Pulmonary artery endothelial cell (primary cell): ENCODE measurements at regions not wholly inside any gene's neighbourhood (a gene's known extent, or its start where the extent isn't known, plus 50 kb on each side); places are given as distances from the start of the nearest gene placed in this dataset.
"Not testable (repeated sequence)": the region's sequence is repeated elsewhere in the genome, so short reads cannot be mapped to it uniquely, and the experiment has no call there.

Experiments used
- DNase-seq: peaks from one replicate; pipeline ENCODE4 v3.0.0-alpha.2; 2011; ENCODE audit warnings: low read depth, low spot score

DNA sequence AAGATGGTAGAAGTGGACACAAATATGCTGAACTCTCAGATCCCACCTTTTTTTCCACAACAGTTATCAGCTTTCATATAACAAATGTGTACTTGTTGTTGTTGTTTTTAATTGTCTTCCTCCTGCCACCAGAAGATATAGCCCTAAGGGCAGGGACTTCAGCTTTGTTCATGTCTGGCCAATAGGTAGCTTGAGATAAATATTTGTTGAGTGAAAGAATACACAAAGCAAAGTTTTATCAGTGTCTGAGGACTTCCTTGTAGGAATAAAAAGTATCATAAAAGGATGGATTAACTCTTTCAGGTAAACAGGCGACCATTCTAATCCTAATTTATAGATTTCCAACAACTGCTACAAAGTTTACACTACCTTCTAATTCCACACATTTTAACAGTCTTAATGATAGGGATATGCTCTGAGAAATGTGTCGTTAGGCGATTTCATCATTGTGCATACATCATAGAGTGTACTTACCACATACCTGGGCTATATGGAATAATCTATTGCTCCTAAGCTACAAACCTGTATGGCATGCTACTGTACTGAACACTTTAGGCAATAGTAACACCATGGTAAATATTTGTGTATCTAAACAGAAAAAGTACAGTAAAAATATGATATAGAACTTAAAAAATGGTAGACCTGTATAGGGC, 186.1 kb downstream of the ATOH1 start:
- DNase-seq = no peak

GRCh38 chr4:94015956-94016355, 187.4 kb downstream of the ATOH1 start:
- DNase-seq = no peak

GRCh38 chr4:94032754-94033153, 174.9 kb upstream of the SMARCAD1 start:
- DNase-seq = no peak

DNA sequence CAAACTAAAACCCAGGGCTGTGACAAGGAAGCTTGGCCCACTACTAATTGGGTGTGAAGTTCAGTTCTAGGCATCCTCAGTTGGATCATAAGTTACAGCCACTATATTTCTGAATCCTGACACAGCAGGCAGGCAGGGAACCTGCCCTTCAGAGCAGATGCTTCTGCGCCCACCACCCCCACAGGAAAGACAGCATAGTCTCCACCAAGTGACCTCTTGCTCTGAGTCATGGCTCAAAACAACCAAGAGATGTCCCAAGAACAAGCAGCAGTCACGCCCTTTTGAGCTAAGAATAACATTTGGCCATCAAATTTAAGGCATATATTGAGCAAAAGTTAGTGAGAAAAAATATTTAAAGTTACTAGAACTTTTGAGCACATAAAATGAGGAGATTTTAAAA, 170.7 kb upstream of the SMARCAD1 start:
- DNase-seq = no peak

GRCh38 chr4:94038195-94038594, 169.5 kb upstream of the SMARCAD1 start:
- DNase-seq = no peak

DNA sequence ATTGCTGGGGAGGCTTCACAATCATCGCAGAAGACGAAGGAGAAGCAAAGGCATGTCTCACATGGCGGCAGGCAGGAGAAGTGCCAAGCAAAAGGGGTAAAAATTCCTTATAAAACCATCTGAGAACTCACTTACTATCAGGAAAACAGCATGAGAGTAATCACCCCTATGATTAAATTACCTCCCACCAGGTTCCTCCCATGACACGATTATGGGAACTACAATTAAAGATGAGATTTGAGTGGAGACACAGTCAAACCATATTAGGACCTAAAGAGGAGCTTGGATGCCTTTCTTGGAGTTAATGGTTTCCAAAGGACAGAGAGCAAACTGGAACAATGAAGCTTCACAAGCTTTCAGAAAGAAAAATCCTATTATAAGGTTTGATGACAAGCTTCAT, 168.4 kb upstream of the SMARCAD1 start:
- DNase-seq = no peak

- not testable (repeated sequence) for DNase-seq
Measured at GRCh38 chr4:94044471-94044870, 163.2 kb upstream of the SMARCAD1 start.

DNA sequence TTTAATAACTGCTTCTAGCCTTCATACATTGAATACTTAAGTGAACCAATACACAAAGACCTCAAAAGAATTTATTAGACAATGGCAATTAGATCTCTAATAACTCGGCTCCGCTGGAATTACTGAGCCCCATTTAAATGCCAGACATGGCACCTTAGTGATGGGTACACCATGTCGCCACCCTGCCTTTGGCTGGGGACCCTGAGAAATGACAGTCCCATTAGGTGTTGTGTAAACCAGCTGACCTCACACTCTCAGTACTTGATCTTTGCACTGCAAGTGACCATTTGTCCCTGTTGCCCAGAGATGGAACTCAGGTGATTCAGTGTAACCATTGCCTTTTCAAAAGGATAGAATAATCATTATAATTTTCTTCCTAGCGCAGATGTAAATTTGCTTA, 144.6 kb upstream of the SMARCAD1 start:
- no peak for DNase-seq

DNA sequence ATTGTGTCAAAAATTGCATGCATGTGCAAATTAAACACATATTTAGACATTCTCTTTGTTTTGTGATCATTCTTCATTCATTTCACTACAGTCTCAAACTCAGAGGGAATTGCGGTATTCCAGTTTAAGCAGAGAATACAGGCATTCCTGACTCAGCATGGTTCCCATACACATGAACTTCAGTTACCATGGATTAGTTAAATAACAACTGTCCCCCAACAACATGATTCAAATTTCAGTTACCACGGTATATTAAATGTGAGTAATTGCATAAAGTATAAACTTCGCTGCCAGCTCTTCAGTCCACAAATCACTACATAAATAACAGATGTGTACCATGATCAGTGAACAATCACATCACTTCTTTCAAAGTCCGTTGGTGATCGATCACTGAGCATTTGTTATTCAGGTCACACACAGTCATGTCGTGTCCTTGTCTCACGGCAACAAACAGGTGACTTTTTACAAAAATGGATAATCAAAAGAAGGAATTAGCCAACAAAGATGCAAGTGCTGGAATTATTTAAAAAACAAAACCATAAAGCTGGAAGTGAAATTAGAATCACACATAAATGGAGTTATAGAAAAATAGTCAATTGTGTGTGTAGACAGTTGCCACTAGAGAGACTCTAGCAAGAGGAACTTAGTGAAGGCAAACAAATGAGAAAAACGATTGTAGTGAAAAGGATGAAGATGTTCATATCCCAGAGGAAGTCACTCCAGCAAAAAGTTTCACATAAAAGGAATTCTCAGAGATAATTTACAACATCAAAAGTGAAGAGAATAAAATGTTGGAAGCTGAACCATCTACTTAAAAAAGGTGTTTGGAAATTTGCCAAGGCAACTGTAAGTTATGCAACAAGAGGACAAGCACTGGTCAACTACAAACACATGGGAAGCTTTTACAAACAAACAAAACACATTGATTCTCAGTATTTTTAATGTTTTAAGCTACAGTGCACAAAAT, 138.6 kb upstream of the SMARCAD1 start:
- DNase-seq = no peak

DNA sequence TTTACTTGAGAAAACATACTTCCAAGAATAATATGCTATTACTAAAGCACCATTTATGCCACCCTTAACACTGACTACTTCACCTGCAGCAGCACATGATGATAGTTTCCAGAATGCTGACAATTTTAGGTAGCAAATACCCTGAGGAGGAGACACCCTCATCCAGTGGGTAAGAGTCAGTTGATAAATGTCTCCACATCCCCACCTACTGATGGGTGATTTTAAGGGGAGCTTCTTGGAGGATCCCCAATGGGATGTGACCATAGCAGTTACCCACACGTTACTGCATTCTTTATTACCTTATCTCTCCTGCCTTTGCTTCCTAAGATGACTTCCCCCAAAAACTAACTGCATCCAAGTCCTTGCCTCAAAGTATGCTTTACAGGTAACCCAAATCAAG, 131.2 kb upstream of the SMARCAD1 start:
- no peak for DNase-seq

DNA sequence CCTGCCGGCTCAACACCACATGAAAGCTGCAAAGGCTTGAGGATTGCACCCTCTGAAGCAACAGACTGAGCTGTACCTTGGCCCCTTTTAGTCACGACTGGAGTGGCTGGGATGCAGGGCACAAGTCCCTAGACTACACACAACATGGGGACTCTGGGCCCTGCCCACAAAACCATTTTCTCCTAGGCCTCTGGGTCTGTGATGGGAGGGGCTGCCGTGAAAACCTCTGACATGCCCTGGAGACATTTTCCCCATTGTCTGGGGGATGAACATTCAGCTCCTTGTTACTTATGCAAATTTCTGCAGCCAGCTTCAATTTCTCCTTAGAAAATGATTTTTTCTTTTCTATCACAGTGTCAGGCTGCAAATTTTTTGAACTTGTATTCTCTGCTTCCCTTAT, 123.5 kb upstream of the SMARCAD1 start:
- no peak for DNase-seq

DNA sequence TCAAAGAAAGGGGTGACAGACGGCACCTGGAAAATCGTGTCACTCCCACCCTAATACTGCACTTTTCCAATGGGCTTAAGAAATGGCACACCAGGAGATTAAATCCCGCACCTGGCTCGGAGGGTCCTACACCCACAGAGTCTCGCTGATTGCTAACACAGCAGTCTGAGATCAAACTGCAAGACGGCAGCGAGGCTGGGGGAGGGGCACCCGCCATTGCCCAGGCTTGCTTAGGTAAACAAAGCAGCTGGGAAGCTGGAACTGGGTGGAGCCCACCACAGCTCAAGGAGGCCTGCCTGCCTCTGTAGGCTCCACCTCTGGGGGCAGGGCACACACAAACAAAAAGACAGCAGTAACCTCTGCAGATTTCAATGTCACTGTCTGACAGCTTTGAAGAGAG, 108.5 kb upstream of the SMARCAD1 start:
- not testable (repeated sequence) for DNase-seq

GRCh38 chr4:94112644-94113043, 95.0 kb upstream of the SMARCAD1 start:
- no peak for DNase-seq

DNA sequence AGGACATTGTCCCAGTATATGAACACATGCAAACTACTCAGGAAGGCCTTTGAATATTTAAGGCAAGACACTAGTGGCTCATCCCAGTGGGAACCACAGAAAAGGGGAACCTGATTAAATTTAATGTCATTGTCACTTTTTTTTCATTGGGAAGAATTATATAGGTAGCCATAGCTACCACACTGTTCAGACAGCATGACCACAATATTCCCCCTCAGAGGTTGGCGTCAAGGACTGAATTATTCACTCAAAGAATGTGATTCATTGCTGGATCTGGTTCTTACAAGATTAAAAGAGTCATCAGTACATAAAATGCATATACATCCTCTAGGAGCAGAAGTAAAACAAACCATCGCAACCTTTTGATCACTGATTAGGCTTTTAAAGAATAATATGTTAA, 92.0 kb upstream of the SMARCAD1 start:
- no peak for DNase-seq

- no peak for DNase-seq
Measured at GRCh38 chr4:94116842-94117241, 90.8 kb upstream of the SMARCAD1 start.

GRCh38 chr4:94126669-94127068, 81.0 kb upstream of the SMARCAD1 start:
- no peak for DNase-seq

DNA sequence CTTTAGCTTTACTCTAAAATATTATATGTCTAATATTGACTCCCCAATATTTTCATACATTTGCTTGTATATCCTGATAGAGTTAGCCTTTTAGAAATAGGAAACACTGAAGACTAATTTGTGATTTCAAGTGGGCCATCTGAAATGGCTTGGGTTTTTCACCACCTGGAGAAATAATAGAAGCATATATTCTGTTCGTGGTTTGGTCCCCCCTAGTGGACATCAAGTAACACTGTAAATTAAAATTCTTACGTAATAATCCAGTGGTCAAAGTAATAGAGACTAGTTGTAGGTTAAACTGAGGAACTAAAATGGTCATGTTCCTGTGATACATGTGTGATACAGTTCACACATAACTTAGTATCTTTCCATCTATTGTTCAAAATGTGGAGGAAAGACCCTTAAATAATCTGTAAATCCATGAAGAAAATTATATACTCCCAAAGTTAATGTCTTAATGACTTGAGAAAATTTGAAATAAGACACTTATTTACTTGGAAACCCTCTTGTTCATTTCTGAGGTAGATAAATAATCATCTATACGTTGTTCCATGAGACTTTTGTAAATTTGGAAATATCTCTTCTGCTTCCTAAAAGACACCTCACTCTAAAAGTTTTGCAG, 79.8 kb upstream of the SMARCAD1 start:
- no peak for DNase-seq

DNA sequence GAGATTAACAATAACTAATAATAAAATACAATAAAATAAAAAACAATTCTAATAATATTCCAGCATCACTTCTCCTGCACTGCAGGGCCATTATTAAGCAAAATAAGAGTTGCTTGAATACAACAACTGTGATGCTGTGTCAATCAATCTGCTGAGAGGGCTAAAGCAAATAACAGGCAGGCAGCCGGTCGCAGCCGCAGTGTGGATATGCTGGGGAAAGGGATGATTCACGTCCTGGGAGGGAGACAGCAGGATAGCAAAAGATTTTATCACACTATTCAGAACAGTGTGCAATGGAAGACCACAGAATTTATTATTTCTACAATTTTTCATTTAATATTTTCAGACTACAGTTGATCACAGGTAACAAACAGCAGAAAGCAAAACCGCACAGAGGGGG, 76.5 kb upstream of the SMARCAD1 start:
- no peak for DNase-seq

GRCh38 chr4:94135701-94136100, 72.0 kb upstream of the SMARCAD1 start:
- DNase-seq = no peak

DNA sequence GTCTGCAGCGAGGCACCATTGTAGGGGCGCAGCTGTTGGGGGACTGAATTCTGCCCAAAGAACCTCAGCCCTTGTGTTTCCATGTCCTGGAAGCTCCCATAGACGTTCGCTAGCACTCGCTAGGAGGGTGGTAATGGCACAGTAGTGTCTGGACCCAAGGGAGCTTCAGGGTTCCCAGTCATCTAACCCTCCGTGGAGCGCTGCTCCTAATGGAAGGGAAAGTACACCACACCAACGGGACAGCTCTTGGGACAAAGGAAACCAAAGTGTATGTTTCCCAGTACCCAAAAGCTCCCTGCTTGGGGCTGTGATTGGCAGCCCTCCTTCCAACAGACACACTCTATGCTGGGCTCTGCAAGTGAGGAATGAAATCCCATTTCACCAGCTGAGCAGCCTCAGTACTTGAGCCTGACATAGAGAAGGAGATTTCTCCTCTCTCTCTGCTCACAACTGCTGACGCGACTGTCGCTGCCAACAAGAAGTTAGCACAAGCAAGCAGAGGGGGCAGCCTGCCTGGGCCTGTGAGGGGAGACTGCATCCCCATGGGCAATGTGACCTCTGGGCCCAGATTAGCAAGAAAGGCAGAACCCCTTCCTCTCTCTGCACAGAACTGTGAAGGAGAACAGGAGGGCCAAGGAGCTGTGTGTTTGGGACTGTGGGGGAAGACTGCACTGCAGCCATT, 67.6 kb upstream of the SMARCAD1 start:
- no peak for DNase-seq

GRCh38 chr4:94141001-94141400, 66.7 kb upstream of the SMARCAD1 start:
- DNase-seq = no peak

DNA sequence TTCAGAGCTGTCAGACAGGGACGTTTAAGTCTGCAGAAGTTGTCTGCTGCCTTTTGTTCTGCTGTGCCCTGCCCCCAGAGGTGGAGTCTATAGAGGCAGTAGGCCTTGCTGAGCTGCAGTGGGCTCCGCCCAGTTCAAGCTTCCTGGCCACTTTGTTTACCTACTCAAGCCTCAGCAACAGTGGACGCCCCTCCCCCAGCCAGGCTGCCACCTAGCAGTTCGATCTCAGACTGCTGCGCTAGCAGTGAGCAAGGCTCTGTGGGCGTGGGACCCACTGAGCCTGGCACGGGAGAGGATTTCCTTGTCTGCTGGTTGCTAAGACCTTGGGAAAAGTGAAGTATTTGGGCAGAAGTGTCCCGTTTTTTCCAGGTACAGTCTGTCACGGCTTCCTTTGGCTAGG, 59.6 kb upstream of the SMARCAD1 start:
- not testable (repeated sequence) for DNase-seq
